Panc1 (cell line): ENCODE measurements at regions not wholly inside any gene's neighbourhood (a gene's known extent, or its start where the extent isn't known, plus 50 kb on each side); places are given as distances from the start of the nearest gene placed in this dataset.

Experiments used
- ATAC-seq: fragments of 200-7000 bp; cut with Tn5 transposase; 2 replicates; pipeline ENCODE4 v1.9.1; 2020; ENCODE audit warnings: mild to moderate bottlenecking, moderate library complexity
- BruUV-seq: library from RNA; stranded (reverse); fragments of 400-500 nt; replicated peaks from 2 replicates; lab custom pipeline; 2021; lab: Mats Ljungman, UMichigan
- CTCF ChIA-PET: fragments of 300-600 bp; sonication (Branson Sonifier 250); formaldehyde crosslinking; loops from one replicate; lab custom pipeline; 2022; ENCODE audit warnings: antibody characterized with exemption; lab: Charles Lee
- POLR2A ChIA-PET: fragments of 300-600 bp; sonication (Branson Sonifier 250); formaldehyde crosslinking; loops from one replicate; lab custom pipeline; 2022; ENCODE audit warnings: antibody characterized with exemption; lab: Charles Lee
- DNase-seq: peaks from one replicate; pipeline ENCODE4 v3.0.0-alpha.2; 2010; ENCODE audit warnings: low read depth, low spot score
- H3K27ac ChIP-seq: 2 replicates; pipeline ENCODE4 v1.5.1; 2011; ENCODE audit warnings: mild to moderate bottlenecking, low read length, inconsistent platforms
- H3K27me3 ChIP-seq: fragments of 200-500 bp; sonication (Bioruptor generic); 2 replicates; pipeline ENCODE4 v1.6.0; 2014; ENCODE audit warnings: low read length, inconsistent platforms; ENCODE audit not compliant: control insufficient read depth, insufficient read depth
- H3K36me3 ChIP-seq: fragments of 200-500 bp; sonication (Bioruptor generic); 2 replicates; pipeline ENCODE4 v1.5.1; 2014; ENCODE audit warnings: inconsistent platforms, mild to moderate bottlenecking, low read length, moderate library complexity; ENCODE audit not compliant: control insufficient read depth, insufficient read depth
- H3K4me1 ChIP-seq: 2 replicates; pipeline ENCODE4 v1.5.1; 2011; ENCODE audit warnings: inconsistent platforms, mild to moderate bottlenecking, low read length, moderate library complexity; ENCODE audit not compliant: control insufficient read depth, insufficient read depth
- H3K4me3 ChIP-seq, 2 experiments: 2 replicates each; pipeline ENCODE4 v1.5.1; 2011 to 2012; ENCODE audit warnings: low read depth in 2 of 2, low read length in 2 of 2, mild to moderate bottlenecking in 2 of 2, inconsistent platforms in 1 of 2, moderate library complexity in 1 of 2
- H3K9me3 ChIP-seq: fragments of 200-500 bp; sonication (Bioruptor generic); 2 replicates; pipeline ENCODE4 v1.5.1; 2014; ENCODE audit warnings: low read depth, mild to moderate bottlenecking, inconsistent platforms, low read length, moderate library complexity; ENCODE audit not compliant: control insufficient read depth, insufficient read depth
- POLR2AphosphoS5 ChIP-seq: IDR thresholded peaks from 2 replicates; pipeline ENCODE4 v1.6.1; 2012; ENCODE audit warnings: mild to moderate bottlenecking, low read depth, low read length, moderate library complexity
- REST ChIP-seq, 2 experiments: IDR thresholded peaks; 2 replicates each; pipeline ENCODE4 v1.6.1; 2011 to 2012; ENCODE audit warnings: low read depth in 2 of 2, control low read depth in 1 of 2, low read length in 1 of 2, mild to moderate bottlenecking in 1 of 2, moderate library complexity in 1 of 2; ENCODE audit not compliant: insufficient read depth in 1 of 2
- SIN3A ChIP-seq: IDR thresholded peaks from 2 replicates; pipeline ENCODE4 v1.6.1; 2012; ENCODE audit warnings: low read depth, mild to moderate bottlenecking, low read length, moderate library complexity, borderline replicate concordance; ENCODE audit not compliant: insufficient read depth
- TCF7L2 ChIP-seq: IDR thresholded peaks from 2 replicates; pipeline ENCODE4 v1.6.1; 2011; ENCODE audit warnings: mild to moderate bottlenecking, low read depth, low read length, inconsistent platforms
- in situ Hi-C: cut with HindIII; loops from 2 replicates; pipeline ENCODE4 v1.10.0; 2016; ENCODE audit warnings: low sequenced_read_pairs, low pct_unique_long_range_greater_than_20kb
- intact Hi-C: fragments of 100-400 bp; cut with micrococcal nuclease; formaldehyde crosslinking; loops from one replicate; pipeline ENCODE4 v1.10.0; 2022; ENCODE audit not compliant: unreplicated experiment
- TF ChIP-seq, protein P1 (sequence below): fragments of 450-650 bp; IDR thresholded peaks from 2 replicates; pipeline ENCODE4 v1.5.1; 2017; ENCODE audit warnings: mild to moderate bottlenecking

DNA sequence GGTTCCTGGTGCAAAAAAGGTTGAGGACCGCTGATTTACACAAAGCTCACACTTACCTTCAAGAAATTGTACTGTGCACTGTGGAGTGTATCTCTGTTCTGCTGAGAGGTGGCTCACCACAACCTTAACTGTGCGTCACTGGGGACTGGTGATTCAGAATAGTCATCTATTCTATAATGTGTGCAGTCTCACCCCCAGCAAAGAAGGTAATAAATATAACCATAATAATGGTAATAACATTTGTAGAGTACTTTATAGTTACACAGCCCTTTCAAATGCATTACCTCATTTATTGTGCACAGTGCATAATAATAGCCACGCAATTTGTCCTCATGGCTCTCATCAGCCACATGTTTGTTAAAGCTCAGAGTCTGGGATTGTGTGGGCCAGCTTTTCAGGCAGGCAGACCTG, 59.4 kb upstream of the DUSP10 start:
- ChIA-PET CTCF (no interaction called here), POLR2A (no interaction called here)
- H3K27ac ChIP-seq, result no peak overlapping the region

GRCh38 chr1:221800831-221801230, 58.9 kb upstream of the DUSP10 start:
- no peak for ATAC-seq
- ChIA-PET CTCF (no interaction called here), POLR2A (no interaction called here)
- Histone ChIP-seq H3K36me3 (no peaks in the 10 kb centered on the region), H3K4me1 (no peaks in the 10 kb centered on the region), H3K27ac (no peak overlapping the region), H3K27me3 (no peaks in the 10 kb centered on the region), H3K9me3 (peaks cover 6% of the 10 kb centered on the region; the same call in 1 of the 2 replicates), H3K4me3 (no peak overlapping the region)
- intact Hi-C loops, result no loop called here
- DNase-seq, result no peak
- in situ Hi-C loops, result no loop called here
- no TSS peak for BruUV-seq
- TF ChIP-seq, protein P1, sequence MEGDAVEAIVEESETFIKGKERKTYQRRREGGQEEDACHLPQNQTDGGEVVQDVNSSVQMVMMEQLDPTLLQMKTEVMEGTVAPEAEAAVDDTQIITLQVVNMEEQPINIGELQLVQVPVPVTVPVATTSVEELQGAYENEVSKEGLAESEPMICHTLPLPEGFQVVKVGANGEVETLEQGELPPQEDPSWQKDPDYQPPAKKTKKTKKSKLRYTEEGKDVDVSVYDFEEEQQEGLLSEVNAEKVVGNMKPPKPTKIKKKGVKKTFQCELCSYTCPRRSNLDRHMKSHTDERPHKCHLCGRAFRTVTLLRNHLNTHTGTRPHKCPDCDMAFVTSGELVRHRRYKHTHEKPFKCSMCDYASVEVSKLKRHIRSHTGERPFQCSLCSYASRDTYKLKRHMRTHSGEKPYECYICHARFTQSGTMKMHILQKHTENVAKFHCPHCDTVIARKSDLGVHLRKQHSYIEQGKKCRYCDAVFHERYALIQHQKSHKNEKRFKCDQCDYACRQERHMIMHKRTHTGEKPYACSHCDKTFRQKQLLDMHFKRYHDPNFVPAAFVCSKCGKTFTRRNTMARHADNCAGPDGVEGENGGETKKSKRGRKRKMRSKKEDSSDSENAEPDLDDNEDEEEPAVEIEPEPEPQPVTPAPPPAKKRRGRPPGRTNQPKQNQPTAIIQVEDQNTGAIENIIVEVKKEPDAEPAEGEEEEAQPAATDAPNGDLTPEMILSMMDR, result no peak
- no peak for TF ChIP-seq TCF7L2
- TF ChIP-seq REST (IDR thresholded peaks at IDR 0.05; ENCODE audit: insufficient read depth in 1 of 2, low read depth in 2 of 2, low read length in 1 of 2), result no peak
- TF ChIP-seq SIN3A, result no peak
- TF ChIP-seq POLR2AphosphoS5, result no peak

More for the DNA sequence above, 59.4 kb upstream of the DUSP10 start:
- no peaks in the 10 kb centered on the region for H3K27me3 ChIP-seq
- no peak overlapping the region for H3K4me3 ChIP-seq
- DNase-seq (no peak), ATAC-seq (no peak)
- H3K9me3 ChIP-seq, result peaks cover 6% of the 10 kb centered on the region; the same call in 1 of the 2 replicates
- intact Hi-C loops, result no loop called here
- in situ Hi-C loops, result no loop called here
- no peaks in the 10 kb centered on the region for H3K4me1 ChIP-seq
- no peaks in the 10 kb centered on the region for H3K36me3 ChIP-seq
- TF ChIP-seq POLR2AphosphoS5 (no peak), SIN3A (no peak), REST (IDR thresholded peaks at IDR 0.05; ENCODE audit: insufficient read depth in 1 of 2, low read depth in 2 of 2, low read length in 1 of 2) (no peak), TCF7L2 (no peak)
- TF ChIP-seq, protein P1, result no peak
- BruUV-seq, result no TSS peak
